ENCODE measurements at regions not wholly inside any gene's neighbourhood (a gene's known extent, or its start where the extent isn't known, plus 50 kb on each side); places are given as distances from the start of the nearest gene placed in this dataset.

DNA sequence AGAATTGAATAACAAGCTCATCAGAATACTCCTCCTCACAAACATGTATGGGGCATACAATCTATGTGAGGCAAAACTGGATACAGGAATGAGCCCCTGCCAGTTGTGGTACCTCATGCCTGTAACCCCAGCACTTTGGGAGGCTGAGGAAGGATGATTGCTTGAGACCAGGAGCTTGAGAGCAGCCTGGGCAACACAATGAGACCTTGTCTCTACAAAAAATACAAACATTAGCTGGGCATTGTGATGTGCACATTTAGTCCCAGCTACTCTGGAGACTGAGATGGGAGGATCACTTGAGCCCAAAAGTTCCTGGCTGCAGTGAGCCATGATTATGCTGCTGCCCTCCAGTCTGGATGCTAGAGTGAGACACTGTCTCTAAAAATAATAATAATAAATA lies 611.0 kb downstream of the NLGN4X start:
- TF ChIP-seq, protein P1, sequence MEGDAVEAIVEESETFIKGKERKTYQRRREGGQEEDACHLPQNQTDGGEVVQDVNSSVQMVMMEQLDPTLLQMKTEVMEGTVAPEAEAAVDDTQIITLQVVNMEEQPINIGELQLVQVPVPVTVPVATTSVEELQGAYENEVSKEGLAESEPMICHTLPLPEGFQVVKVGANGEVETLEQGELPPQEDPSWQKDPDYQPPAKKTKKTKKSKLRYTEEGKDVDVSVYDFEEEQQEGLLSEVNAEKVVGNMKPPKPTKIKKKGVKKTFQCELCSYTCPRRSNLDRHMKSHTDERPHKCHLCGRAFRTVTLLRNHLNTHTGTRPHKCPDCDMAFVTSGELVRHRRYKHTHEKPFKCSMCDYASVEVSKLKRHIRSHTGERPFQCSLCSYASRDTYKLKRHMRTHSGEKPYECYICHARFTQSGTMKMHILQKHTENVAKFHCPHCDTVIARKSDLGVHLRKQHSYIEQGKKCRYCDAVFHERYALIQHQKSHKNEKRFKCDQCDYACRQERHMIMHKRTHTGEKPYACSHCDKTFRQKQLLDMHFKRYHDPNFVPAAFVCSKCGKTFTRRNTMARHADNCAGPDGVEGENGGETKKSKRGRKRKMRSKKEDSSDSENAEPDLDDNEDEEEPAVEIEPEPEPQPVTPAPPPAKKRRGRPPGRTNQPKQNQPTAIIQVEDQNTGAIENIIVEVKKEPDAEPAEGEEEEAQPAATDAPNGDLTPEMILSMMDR (IDR thresholded peaks at IDR 0.05; ENCODE audit: low read depth, low read length), result no peak
- no peak for TF ChIP-seq MYC (IDR thresholded peaks at IDR 0.05; ENCODE audit: low read depth, low read length)
